DND-41 (cell line): ENCODE measurements at regions not wholly inside any gene's neighbourhood (a gene's known extent, or its start where the extent isn't known, plus 50 kb on each side); places are given as distances from the start of the nearest gene placed in this dataset.

ENCODE experiments used
- EZH2 ChIP-seq: IDR thresholded peaks from 3 replicates; pipeline ENCODE4 v1.6.1; 2012; ENCODE audit warnings: borderline replicate concordance, low read depth, mild to moderate bottlenecking, moderate library complexity, low read length, inconsistent platforms; ENCODE audit not compliant: severe bottlenecking
- TF ChIP-seq, protein P1 (sequence below): IDR thresholded peaks from 2 replicates; pipeline ENCODE4 v1.5.1; 2012; ENCODE audit warnings: borderline replicate concordance, low read length, moderate library complexity, mild to moderate bottlenecking; ENCODE audit not compliant: poor library complexity, severe bottlenecking; ENCODE audit errors: extremely low read depth

DNA sequence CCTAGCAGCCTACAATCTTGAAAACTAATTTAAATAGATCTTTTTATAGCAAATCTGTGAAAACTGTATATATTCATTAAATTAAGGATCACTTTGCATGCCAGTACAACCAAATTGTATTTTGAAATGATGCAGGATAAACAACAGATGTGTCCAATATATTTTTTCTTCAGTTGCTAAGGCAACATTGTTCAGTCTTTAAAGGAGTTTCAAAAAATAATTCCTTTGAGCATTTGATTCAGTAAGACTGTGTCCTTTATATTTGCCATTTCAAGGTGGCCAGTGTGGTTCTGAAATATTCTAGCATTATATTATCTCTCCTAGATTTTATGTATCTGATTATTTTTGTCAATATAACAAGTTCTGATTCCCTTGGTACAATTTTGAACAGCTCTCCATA lies 254.7 kb downstream of the PLOD2 start:
- TF ChIP-seq, protein P1, sequence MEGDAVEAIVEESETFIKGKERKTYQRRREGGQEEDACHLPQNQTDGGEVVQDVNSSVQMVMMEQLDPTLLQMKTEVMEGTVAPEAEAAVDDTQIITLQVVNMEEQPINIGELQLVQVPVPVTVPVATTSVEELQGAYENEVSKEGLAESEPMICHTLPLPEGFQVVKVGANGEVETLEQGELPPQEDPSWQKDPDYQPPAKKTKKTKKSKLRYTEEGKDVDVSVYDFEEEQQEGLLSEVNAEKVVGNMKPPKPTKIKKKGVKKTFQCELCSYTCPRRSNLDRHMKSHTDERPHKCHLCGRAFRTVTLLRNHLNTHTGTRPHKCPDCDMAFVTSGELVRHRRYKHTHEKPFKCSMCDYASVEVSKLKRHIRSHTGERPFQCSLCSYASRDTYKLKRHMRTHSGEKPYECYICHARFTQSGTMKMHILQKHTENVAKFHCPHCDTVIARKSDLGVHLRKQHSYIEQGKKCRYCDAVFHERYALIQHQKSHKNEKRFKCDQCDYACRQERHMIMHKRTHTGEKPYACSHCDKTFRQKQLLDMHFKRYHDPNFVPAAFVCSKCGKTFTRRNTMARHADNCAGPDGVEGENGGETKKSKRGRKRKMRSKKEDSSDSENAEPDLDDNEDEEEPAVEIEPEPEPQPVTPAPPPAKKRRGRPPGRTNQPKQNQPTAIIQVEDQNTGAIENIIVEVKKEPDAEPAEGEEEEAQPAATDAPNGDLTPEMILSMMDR: no peak
- TF ChIP-seq EZH2: no peak
